Hematopoietic multipotent progenitor cell treated with erythropoietin and hydrocortisone succinate and interleukin-3 and kit ligand, for 4 days (in vitro differentiated cells): ENCODE measurements at regions not wholly inside any gene's neighbourhood (a gene's known extent, or its start where the extent isn't known, plus 50 kb on each side); places are given as distances from the start of the nearest gene placed in this dataset.

Source experiments
- DNase-seq: peaks from one replicate; pipeline ENCODE4 v3.0.0-alpha.2; 2015

- DNase-seq, result no peak
These were observed 151.1 kb upstream of the MPDZ start for GRCh38 chr9:13430368-13431221.

- no peak for DNase-seq
These were observed 150.1 kb upstream of the MPDZ start for GRCh38 chr9:13429301-13430190.

GRCh38 chr9:13428766-13429165 lies 149.3 kb upstream of the MPDZ start:
- no peak for DNase-seq

GRCh38 chr9:13427587-13427986 lies 148.1 kb upstream of the MPDZ start:
- DNase-seq, result peak; percentile 70

- DNase-seq, result no peak
These were observed 147.1 kb upstream of the MPDZ start for GRCh38 chr9:13426606-13427005.

GRCh38 chr9:13424872-13425271 lies 145.4 kb upstream of the MPDZ start:
- DNase-seq, result no peak

- DNase-seq, result no peak
These were observed 144.7 kb upstream of the MPDZ start for GRCh38 chr9:13424204-13424603.

GRCh38 chr9:13414349-13414748 lies 134.9 kb upstream of the MPDZ start:
- DNase-seq, result no peak

GRCh38 chr9:13412331-13412730 lies 132.8 kb upstream of the MPDZ start:
- no peak for DNase-seq

GRCh38 chr9:13411791-13412190 lies 132.3 kb upstream of the MPDZ start:
- no peak for DNase-seq

GRCh38 chr9:13410566-13411031 lies 131.1 kb upstream of the MPDZ start:
- DNase-seq, result no peak

GRCh38 chr9:13397661-13398060 lies 118.2 kb upstream of the MPDZ start:
- no peak for DNase-seq

GRCh38 chr9:13397220-13397619 lies 117.7 kb upstream of the MPDZ start:
- no peak for DNase-seq

GRCh38 chr9:13396418-13396817 lies 116.9 kb upstream of the MPDZ start:
- DNase-seq, result no peak

- no peak for DNase-seq
These were observed 115.7 kb upstream of the MPDZ start for GRCh38 chr9:13395156-13395555.

GRCh38 chr9:13388157-13388556 lies 108.7 kb upstream of the MPDZ start:
- DNase-seq, result no peak

GRCh38 chr9:13387734-13388067 lies 108.2 kb upstream of the MPDZ start:
- DNase-seq, result no peak

GRCh38 chr9:13386935-13387733 lies 107.6 kb upstream of the MPDZ start:
- DNase-seq, result peak; percentile 16

GRCh38 chr9:13386316-13386715 lies 106.8 kb upstream of the MPDZ start:
- no peak for DNase-seq

GRCh38 chr9:13383855-13384254 lies 104.4 kb upstream of the MPDZ start:
- no peak for DNase-seq

GRCh38 chr9:13383216-13383615 lies 103.7 kb upstream of the MPDZ start:
- no peak for DNase-seq

GRCh38 chr9:13382595-13382994 lies 103.1 kb upstream of the MPDZ start:
- DNase-seq, result no peak

- no peak for DNase-seq
These were observed 101.4 kb upstream of the MPDZ start for GRCh38 chr9:13380903-13381302.
